Fibroblast of pulmonary artery (primary cell): ENCODE measurements at regions not wholly inside any gene's neighbourhood (a gene's known extent, or its start where the extent isn't known, plus 50 kb on each side); places are given as distances from the start of the nearest gene placed in this dataset.

Experiments used
- DNase-seq: peaks from one replicate; pipeline ENCODE4 v3.0.0-alpha.2; 2010; ENCODE audit warnings: low read depth
- H3K4me3 ChIP-seq: replicated peaks from 2 replicates; pipeline ENCODE4 v1.5.1; 2011; ENCODE audit warnings: low read depth, mild to moderate bottlenecking, control low read depth, low read length, moderate library complexity
- CTCF ChIP-seq: IDR thresholded peaks from 2 replicates; pipeline ENCODE4 v1.5.1; 2011; ENCODE audit warnings: mild to moderate bottlenecking, control low read depth, low read length, inconsistent platforms; ENCODE audit errors: missing control alignments

GRCh38 chr7:106957766-106958165 lies 86.7 kb upstream of the PRKAR2B start:
- H3K4me3 ChIP-seq = no peak overlapping the region
- no peak for DNase-seq
- no peak for TF ChIP-seq CTCF

GRCh38 chr7:106959753-106960152 lies 84.8 kb upstream of the PRKAR2B start:
- no peak for DNase-seq
- H3K4me3 ChIP-seq = no peak overlapping the region
- TF ChIP-seq CTCF = peak; percentile 13

GRCh38 chr7:106962751-106963150 lies 81.8 kb upstream of the PRKAR2B start:
- no peak for DNase-seq
- no peak for TF ChIP-seq CTCF
- no peak overlapping the region for H3K4me3 ChIP-seq

GRCh38 chr7:106964466-106964865 lies 80.0 kb upstream of the PRKAR2B start:
- DNase-seq = no peak
- TF ChIP-seq CTCF = no peak
- H3K4me3 ChIP-seq = no peak overlapping the region

- no peak for TF ChIP-seq CTCF
- H3K4me3 ChIP-seq = no peak overlapping the region
- DNase-seq = no peak
Observed at GRCh38 chr7:106965108-106965507, 79.4 kb upstream of the PRKAR2B start.

- no peak for TF ChIP-seq CTCF
- H3K4me3 ChIP-seq = no peak overlapping the region
- DNase-seq = no peak
Observed at GRCh38 chr7:106966121-106966520, 78.4 kb upstream of the PRKAR2B start.

GRCh38 chr7:106968160-106968559 lies 76.3 kb upstream of the PRKAR2B start:
- DNase-seq = no peak
- TF ChIP-seq CTCF = no peak
- no peak overlapping the region for H3K4me3 ChIP-seq
